ENCODE measurements at regions not wholly inside any gene's neighbourhood (a gene's known extent, or its start where the extent isn't known, plus 50 kb on each side); places are given as distances from the start of the nearest gene placed in this dataset.
A peak's percentile ranks its signal among the peaks of the same experiment; 100 is the strongest.

- no peak for DNase-seq
Measured at GRCh38 chr2:236809716-236810115, 240.1 kb downstream of the ACKR3 start.

- DNase-seq: no peak
Measured at GRCh38 chr2:236811062-236811656, 241.5 kb downstream of the ACKR3 start.

- no peak for DNase-seq
Measured at GRCh38 chr2:236813766-236814165, 244.1 kb downstream of the ACKR3 start.

- DNase-seq: no peak
Measured at GRCh38 chr2:236814593-236814992, 245.0 kb downstream of the ACKR3 start.

- DNase-seq: no peak
Measured at GRCh38 chr2:236815746-236816145, 246.1 kb downstream of the ACKR3 start.

GRCh38 chr2:236816197-236817170, 246.9 kb downstream of the ACKR3 start:
- DNase-seq: no peak

GRCh38 chr2:236818281-236819045, 248.8 kb downstream of the ACKR3 start:
- DNase-seq: no peak

- DNase-seq: no peak
Measured at GRCh38 chr2:236819275-236820002, 249.8 kb downstream of the ACKR3 start.

- no peak for DNase-seq
Measured at GRCh38 chr2:236820763-236821344, 251.2 kb downstream of the ACKR3 start.

GRCh38 chr2:236823041-236823629, 253.5 kb downstream of the ACKR3 start:
- no peak for DNase-seq

- no peak for DNase-seq
Measured at GRCh38 chr2:236823963-236824362, 254.3 kb downstream of the ACKR3 start.

- DNase-seq: peak; percentile 67
Measured at GRCh38 chr2:236824836-236825235, 255.2 kb downstream of the ACKR3 start.

GRCh38 chr2:236825989-236826510, 256.4 kb downstream of the ACKR3 start:
- no peak for DNase-seq

- no peak for DNase-seq
Measured at GRCh38 chr2:236826606-236827156, 257.1 kb downstream of the ACKR3 start.

- no peak for DNase-seq
Measured at GRCh38 chr2:236827997-236828396, 257.7 kb upstream of the COPS8 start.

GRCh38 chr2:236828820-236829219, 256.9 kb upstream of the COPS8 start:
- no peak for DNase-seq

- DNase-seq: no peak
Measured at GRCh38 chr2:236830926-236831325, 254.8 kb upstream of the COPS8 start.

GRCh38 chr2:236831698-236832097, 254.0 kb upstream of the COPS8 start:
- DNase-seq: no peak

- no peak for DNase-seq
Measured at GRCh38 chr2:236833501-236834073, 252.1 kb upstream of the COPS8 start.

- DNase-seq: no peak
Measured at GRCh38 chr2:236834284-236834683, 251.4 kb upstream of the COPS8 start.
